B cell (primary cell): ENCODE measurements at regions not wholly inside any gene's neighbourhood (a gene's known extent, or its start where the extent isn't known, plus 50 kb on each side); places are given as distances from the start of the nearest gene placed in this dataset.

Experiments
- ATAC-seq: fragments of 200-7000 bp; cut with Tn5 transposase; one replicate; pipeline ENCODE4 v1.10.0; 2021; ENCODE audit warnings: low read depth, mild to moderate bottlenecking, moderate number of reproducible peaks, moderate library complexity
- CTCF ChIA-PET: fragments of 350-600 bp; sonication (Branson Sonifier 250); formaldehyde crosslinking; loops from one replicate; lab custom pipeline; 2021; ENCODE audit warnings: antibody characterized with exemption, inconsistent platforms; lab: Charles Lee
- POLR2A ChIA-PET: fragments of 350-600 bp; sonication (Branson Sonifier 250); formaldehyde crosslinking; loops from one replicate; lab custom pipeline; 2021; ENCODE audit warnings: antibody characterized with exemption; lab: Charles Lee
- DNase-seq: peaks from one replicate; pipeline ENCODE4 v3.0.0; 2013
- H2AFZ ChIP-seq: 2 replicates; pipeline ENCODE4 v1.6.1; 2012; ENCODE audit warnings: mild to moderate bottlenecking, low read depth, low read length; ENCODE audit not compliant: insufficient read depth, poor library complexity, severe bottlenecking
- H3K27ac ChIP-seq, 2 donors: 1 replicate in 1 of 2; 2 replicates in 1 of 2; pipeline ENCODE4 v1.5.1; 2012 to 2013; ENCODE audit warnings: low read length in 2 of 2, mild to moderate bottlenecking in 2 of 2, moderate library complexity in 1 of 2
- H3K27me3 ChIP-seq, 4 experiments: fragments of 200-600 bp in 1 of 4; sonication (generic) in 1 of 4; replicated peaks in 1 of 4; 1 replicate in 2 of 4; 2 replicates in 2 of 4; pipeline versions ENCODE4 v1.6.1 to v1.7.0; 2013 to 2016; ENCODE audit warnings: low read length in 3 of 4, mild to moderate bottlenecking in 2 of 4, mixed read lengths in 1 of 4, moderate library complexity in 1 of 4; ENCODE audit not compliant: insufficient read depth in 4 of 4, control insufficient read depth in 3 of 4; ENCODE audit errors: control extremely low read depth in 1 of 4
- H3K36me3 ChIP-seq, 2 experiments: replicated peaks in 1 of 2; 1 replicate in 1 of 2; 2 replicates in 1 of 2; pipeline versions ENCODE4 v1.6.1 to v1.7.1; 2013; ENCODE audit warnings: low read length in 1 of 2; ENCODE audit not compliant: insufficient read depth in 2 of 2, control insufficient read depth in 1 of 2; ENCODE audit errors: control extremely low read depth in 1 of 2, extremely low read depth in 1 of 2
- H3K4me1 ChIP-seq, 2 donors: fragments of 200-600 bp in 1 of 2; sonication (generic) in 1 of 2; 1 replicate in 1 of 2; 2 replicates in 1 of 2; pipeline versions ENCODE4 v1.5.1 to v1.6.1; 2013 to 2017; ENCODE audit warnings: low read length in 2 of 2; ENCODE audit not compliant: control insufficient read depth in 2 of 2, insufficient read depth in 2 of 2
- H3K4me2 ChIP-seq: replicated peaks from 2 replicates; pipeline ENCODE3; 2012; ENCODE audit warnings: mild to moderate bottlenecking, low read depth, low read length; ENCODE audit not compliant: poor library complexity, severe bottlenecking
- H3K4me3 ChIP-seq, 5 experiments: fragments of 200-600 bp in 1 of 5; sonication (generic) in 1 of 5; 1 replicate in 3 of 5; 2 replicates in 2 of 5; pipeline versions ENCODE4 v1.5.1 to v1.7.0; 2011 to 2016; ENCODE audit warnings: low read length in 4 of 5, mild to moderate bottlenecking in 4 of 5, low read depth in 2 of 5, control low read depth in 1 of 5, moderate library complexity in 1 of 5; ENCODE audit not compliant: insufficient read depth in 1 of 5; ENCODE audit errors: control extremely low read depth in 1 of 5, extremely low read depth in 1 of 5
- H3K79me2 ChIP-seq: fragments of 200-600 bp; sonication (generic); one replicate; pipeline ENCODE4 v1.6.0; 2016; ENCODE audit warnings: low read length; ENCODE audit not compliant: control insufficient read depth, insufficient read depth
- H3K9ac ChIP-seq: fragments of 200-600 bp; sonication (generic); 2 replicates; pipeline ENCODE4 v1.6.1; 2017; ENCODE audit warnings: mild to moderate bottlenecking, low read length, moderate library complexity
- H3K9me3 ChIP-seq, 3 donors: one replicate each; pipeline versions ENCODE4 v1.6.1 to v1.7.1; 2013; ENCODE audit warnings: low read length in 2 of 3; ENCODE audit not compliant: control insufficient read depth in 2 of 3, insufficient read depth in 1 of 3; ENCODE audit errors: control extremely low read depth in 1 of 3
- H4K20me1 ChIP-seq: 2 replicates; pipeline ENCODE4 v1.6.0; 2012; ENCODE audit warnings: mild to moderate bottlenecking, low read length; ENCODE audit not compliant: insufficient read depth, control insufficient read depth, poor library complexity, severe bottlenecking
- H3K27ac Mint-ChIP-seq: one replicate; pipeline ENCODE4 v1.8.0; 2021; ENCODE audit warnings: mixed read lengths
- H3K27me3 Mint-ChIP-seq: one replicate; pipeline ENCODE4 v1.8.0; 2021; ENCODE audit warnings: mixed read lengths
- H3K4me1 Mint-ChIP-seq: one replicate; pipeline ENCODE4 v1.8.0; 2021; ENCODE audit warnings: mixed read lengths
- H3K4me3 Mint-ChIP-seq: one replicate; pipeline ENCODE4 v1.8.0; 2021; ENCODE audit warnings: mixed read lengths
- H3K9me3 Mint-ChIP-seq: one replicate; pipeline ENCODE4 v1.8.0; 2022; ENCODE audit warnings: mixed read lengths; ENCODE audit not compliant: insufficient read depth
- CTCF ChIP-seq: fragments of 200-600 bp; IDR thresholded peaks from one replicate; pipeline ENCODE4 v1.8.0; 2022; ENCODE audit warnings: antibody characterized with exemption, mild to moderate bottlenecking
- EZH2 ChIP-seq: IDR thresholded peaks from 2 replicates; pipeline ENCODE4 v1.6.1; 2012; ENCODE audit warnings: borderline replicate concordance, low read depth, mild to moderate bottlenecking, moderate library complexity, low read length; ENCODE audit not compliant: insufficient read depth, poor library complexity, severe bottlenecking
- WGBS: methylation state at CpG from one replicate; pipeline ENCODE4 v1.1.5; 2013; ENCODE audit warnings: missing lambda C conversion rate; ENCODE audit not compliant: insufficient coverage; 5-methylcytosine and 5-hydroxymethylcytosine counted together
- intact Hi-C: fragments of 100-400 bp; cut with micrococcal nuclease; formaldehyde crosslinking; loops from one replicate; pipeline ENCODE4 v1.10.0; 2022

GRCh38 chr2:67833632-67834031, 229.2 kb downstream of the C1D start:
- Histone ChIP-seq H4K20me1 (no peaks in the 10 kb centered on the region), H3K4me2 (no peak overlapping the region), H2AFZ (no peak overlapping the region), H3K79me2 (no peaks in the 10 kb centered on the region), H3K4me3 (no peak overlapping the region), H3K36me3 (no peaks in the 10 kb centered on the region), H3K4me1 (no peaks in the 10 kb centered on the region), H3K27ac (no peak overlapping the region), H3K27me3 (no peaks in the 10 kb centered on the region), H3K9me3 (no peaks in the 10 kb centered on the region), H3K9ac (no peak overlapping the region)
- ChIA-PET POLR2A (no interaction called here), CTCF (interaction anchor here (1.5 kb wide), 1 partner anchor 13 kb away, joined by 5 read pairs; no protein-coding TSS in a partner anchor)
- 95% methylated on average over 4 of the region's 5 CpGs for WGBS
- DNase-seq, result no peak
- no peak for ATAC-seq
- peaks cover 8% of the 10 kb centered on the region for H3K27me3 Mint-ChIP-seq
- H3K4me3 Mint-ChIP-seq, result no peak overlapping the region
- H3K4me1 Mint-ChIP-seq, result no peaks in the 10 kb centered on the region
- no peaks in the 10 kb centered on the region for H3K9me3 Mint-ChIP-seq
- no peak overlapping the region for H3K27ac Mint-ChIP-seq
- intact Hi-C loops, result no loop called here
- TF ChIP-seq CTCF (no peak), EZH2 (no peak)

GRCh38 chr2:67834482-67834881, 228.3 kb downstream of the C1D start:
- no peak overlapping the region for H3K27ac ChIP-seq
- H3K27me3 ChIP-seq, result no peaks in the 10 kb centered on the region
- no peaks in the 10 kb centered on the region for H4K20me1 ChIP-seq
- no peak overlapping the region for H3K4me2 ChIP-seq
- no peak overlapping the region for H2AFZ ChIP-seq
- no peak overlapping the region for H3K9ac ChIP-seq
- WGBS, result 100% methylated on average over 1 of the region's 7 CpGs
- Mint-ChIP-seq H3K4me1 (no peaks in the 10 kb centered on the region), H3K27ac (no peak overlapping the region), H3K27me3 (peaks cover 8% of the 10 kb centered on the region), H3K9me3 (no peaks in the 10 kb centered on the region), H3K4me3 (no peak overlapping the region)
- H3K79me2 ChIP-seq, result no peaks in the 10 kb centered on the region
- H3K4me1 ChIP-seq, result no peaks in the 10 kb centered on the region
- H3K36me3 ChIP-seq, result no peaks in the 10 kb centered on the region
- DNase-seq (no peak), ATAC-seq (no peak)
- ChIA-PET CTCF (interaction anchor here (1.5 kb wide), 1 partner anchor 12 kb away, joined by 5 read pairs; no protein-coding TSS in a partner anchor), POLR2A (interaction anchor here (0.6 kb wide), 1 partner anchor 1136 kb away, joined by 4 read pairs; no protein-coding TSS in a partner anchor)
- TF ChIP-seq EZH2, result no peak
- TF ChIP-seq CTCF, result no peak
- intact Hi-C loops, result no loop called here
- H3K4me3 ChIP-seq, result no peak overlapping the region
- no peaks in the 10 kb centered on the region for H3K9me3 ChIP-seq
